ENCODE measurements at regions not wholly inside any gene's neighbourhood (a gene's known extent, or its start where the extent isn't known, plus 50 kb on each side); places are given as distances from the start of the nearest gene placed in this dataset.
"Not testable (repeated sequence)": the region's sequence is repeated elsewhere in the genome, so short reads cannot be mapped to it uniquely, and the experiment has no call there.

DNA sequence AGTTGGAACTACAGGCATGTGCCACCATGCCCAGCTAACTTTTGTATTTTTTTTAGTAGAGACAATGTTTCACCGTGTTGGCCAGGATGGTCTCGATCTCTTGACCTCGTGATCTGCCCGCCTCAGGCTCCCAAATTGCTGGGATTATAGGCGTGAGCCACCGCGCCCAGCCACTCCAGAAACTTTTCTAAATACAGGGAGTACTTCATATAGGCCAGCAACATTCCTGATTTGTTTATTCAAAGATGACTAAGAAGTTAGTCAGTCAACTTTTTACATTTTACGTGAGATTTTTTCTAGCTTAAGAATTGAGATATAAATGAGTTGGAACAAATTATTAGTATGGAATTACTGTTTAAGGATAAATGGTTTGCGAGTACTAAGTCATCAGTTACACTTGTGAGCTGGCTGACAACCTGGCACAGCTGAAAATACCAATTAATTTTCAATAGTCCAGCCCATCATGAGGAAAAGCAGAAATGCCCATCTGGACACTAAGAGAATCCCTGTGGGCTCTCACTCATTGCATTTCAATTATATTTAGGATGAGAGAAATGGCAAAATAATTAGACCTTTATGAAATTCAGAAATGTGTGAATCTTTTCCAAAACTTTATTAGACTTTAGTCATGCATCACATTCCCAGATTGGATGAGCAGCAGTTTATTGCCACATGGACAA is 430.8 kb upstream of the SPATA31A3 start:
- DNase-seq (ENCODE audit: low read depth) = not testable (repeated sequence)

- not testable (repeated sequence) for DNase-seq (ENCODE audit: low read depth)
Observed at GRCh38 chr9:67418496-67419079, 426.2 kb upstream of the SPATA31A3 start.

DNA sequence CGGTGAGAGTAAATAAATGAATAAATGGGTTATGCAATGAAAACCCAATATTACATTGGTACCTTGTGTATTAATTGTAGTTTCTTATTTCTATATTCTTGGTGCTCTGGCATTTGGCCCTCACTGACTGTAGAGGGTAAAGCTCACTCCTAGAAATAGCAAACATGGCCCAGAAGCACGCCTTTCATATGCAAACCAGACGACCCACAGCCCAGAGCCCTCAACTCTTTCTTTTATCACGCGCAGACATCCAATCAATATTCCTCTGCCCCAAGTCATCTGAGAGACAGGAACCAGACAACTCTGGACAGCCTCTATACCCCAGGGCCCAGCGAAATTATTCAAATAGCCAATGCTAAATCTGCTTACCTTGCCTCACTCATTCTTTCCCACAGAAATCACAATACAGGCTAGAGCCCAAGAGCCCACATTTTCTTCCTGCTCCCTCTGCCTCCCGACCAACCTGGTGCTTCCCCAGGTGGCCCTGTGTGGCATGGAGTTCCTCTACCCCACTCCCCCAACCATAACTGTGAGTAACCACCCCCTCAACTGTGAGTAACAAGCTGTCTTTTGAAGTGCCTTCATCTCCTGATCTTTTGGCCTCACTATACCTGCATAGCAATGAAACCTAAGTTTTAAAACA is 425.1 kb upstream of the SPATA31A3 start:
- not testable (repeated sequence) for DNase-seq (ENCODE audit: low read depth)

GRCh38 chr9:67416639-67417038 is 424.3 kb upstream of the SPATA31A3 start:
- not testable (repeated sequence) for DNase-seq (ENCODE audit: low read depth)

DNA sequence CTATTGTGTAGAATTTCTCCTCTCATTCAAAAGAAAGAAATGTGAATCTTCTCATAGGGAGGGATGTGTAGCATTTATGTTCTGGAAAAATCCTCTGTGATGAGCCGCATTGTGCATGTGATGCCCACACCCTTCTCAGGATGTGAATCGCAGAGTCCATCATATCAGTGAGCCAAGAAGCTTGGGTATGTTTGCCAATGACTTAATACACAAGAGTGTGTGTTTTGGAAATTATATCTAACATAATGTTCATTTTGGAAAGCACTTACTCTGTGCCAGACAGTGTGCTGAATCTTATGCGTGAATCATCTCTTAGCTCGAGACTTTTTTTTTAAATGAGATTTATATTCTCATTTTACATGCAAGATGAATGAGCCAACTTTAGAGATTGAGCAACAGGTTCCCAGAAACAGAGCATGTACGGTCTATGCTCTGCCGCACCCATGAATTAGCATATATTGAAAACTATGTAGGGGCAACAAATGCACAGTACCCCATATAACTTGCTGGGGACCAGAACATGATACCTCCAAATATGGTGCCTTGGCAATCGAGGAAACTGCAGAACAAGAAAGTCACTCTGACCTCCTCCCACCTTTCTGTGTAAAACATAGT is 418.4 kb upstream of the SPATA31A3 start:
- not testable (repeated sequence) for DNase-seq (ENCODE audit: low read depth)

DNA sequence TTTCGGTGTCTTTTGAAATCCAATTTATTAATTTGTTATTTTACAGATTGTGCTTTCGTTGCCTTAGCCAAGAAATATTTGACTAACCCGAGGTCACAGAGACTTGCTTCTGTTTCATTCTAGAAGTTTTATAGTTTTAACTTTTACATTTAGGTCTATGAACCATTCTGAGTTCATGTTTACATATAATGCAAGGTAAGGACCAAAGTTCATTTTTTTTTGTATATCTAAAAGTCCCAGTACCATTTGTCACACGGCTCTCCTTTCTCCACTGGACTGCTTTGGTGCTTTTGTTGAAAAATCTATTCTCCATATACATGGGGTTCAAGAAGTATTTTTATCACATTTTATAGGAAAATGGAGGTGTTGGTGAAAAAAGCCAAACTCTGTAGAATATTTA is 411.4 kb upstream of the SPATA31A3 start:
- DNase-seq (ENCODE audit: low read depth) = not testable (repeated sequence)

DNA sequence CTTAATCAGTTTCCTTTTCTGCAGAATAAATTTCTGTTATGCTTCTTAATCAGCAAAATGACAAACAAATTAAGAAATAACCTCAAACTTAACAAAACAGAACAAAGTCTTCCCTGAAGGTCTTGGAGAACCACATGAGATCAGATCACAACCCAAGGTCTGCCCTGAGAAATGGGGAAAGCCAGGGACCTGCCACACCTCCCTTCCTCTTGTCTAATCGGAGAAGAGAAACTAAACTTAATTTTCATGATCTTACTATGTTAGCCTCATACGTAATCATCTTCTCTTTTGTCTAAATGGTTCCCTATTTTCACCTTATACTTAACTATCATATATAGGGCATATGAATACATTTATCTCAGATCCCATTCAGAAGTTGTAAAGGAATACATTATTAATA is 405.4 kb upstream of the SPATA31A3 start:
- DNase-seq (ENCODE audit: low read depth) = not testable (repeated sequence)

DNA sequence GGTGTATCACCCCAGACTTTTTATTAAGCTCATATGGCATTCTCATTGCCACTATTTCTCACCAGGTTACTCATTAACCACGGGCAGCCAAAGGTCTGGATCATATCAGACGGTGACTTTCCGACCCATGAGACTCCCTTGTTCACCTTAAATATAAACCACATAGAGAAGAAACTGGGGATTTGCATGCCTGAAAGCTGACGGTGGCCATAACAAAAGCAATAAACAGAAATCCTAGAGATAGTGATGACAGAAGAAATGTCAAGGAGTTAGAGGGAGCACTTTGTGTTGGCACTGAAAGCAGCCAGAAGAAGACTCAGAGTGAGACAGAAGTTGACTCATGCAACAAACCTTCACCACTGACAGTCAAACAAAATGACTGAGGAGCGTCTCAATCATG is 402.4 kb upstream of the SPATA31A3 start:
- DNase-seq (ENCODE audit: low read depth) = not testable (repeated sequence)

DNA sequence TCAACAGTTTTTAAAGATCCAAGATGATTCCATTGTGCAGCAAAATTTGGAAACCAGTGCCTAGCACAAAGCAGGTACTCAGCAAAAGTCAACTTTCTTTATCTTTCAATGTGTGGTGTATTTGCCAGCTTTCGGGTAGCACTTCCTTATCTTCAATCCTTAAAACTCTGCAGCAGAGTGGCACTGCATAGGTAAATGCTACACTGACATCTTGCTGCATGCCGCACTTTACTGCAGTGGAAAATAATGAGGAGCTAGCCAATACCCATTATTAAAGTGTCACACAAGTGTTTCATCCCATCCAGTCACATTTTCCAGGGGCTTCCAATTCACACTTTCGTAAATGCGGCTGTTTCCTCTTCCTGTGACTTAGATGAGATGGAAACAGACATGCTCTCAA is 401.7 kb upstream of the SPATA31A3 start:
- not testable (repeated sequence) for DNase-seq (ENCODE audit: low read depth)

DNA sequence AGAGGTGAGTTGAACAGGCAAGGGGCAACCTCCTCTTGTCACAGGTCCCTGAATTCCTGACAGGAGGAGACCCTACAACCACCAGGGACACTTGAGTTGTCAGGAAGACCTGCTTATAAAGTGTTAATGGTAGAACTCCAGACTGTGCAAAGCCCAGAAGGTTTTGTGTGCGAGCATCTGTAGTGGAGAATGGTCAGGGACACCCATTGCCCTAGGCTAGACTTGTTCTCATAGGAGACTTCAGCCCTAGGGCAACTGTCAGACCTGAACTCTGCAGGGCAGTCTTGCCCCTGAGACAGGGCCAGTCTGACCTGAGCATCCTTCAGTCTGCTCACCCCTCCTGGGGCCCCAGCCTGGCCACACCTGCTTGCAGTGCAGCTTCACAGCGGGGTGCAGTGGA is 377.3 kb upstream of the SPATA31A3 start:
- DNase-seq (ENCODE audit: low read depth) = not testable (repeated sequence)

- not testable (repeated sequence) for DNase-seq (ENCODE audit: low read depth)
Observed at GRCh38 chr9:67362325-67362724, 370.0 kb upstream of the SPATA31A3 start.

- DNase-seq (ENCODE audit: low read depth) = not testable (repeated sequence)
Observed at GRCh38 chr9:67353961-67354360, 361.6 kb upstream of the SPATA31A3 start.

GRCh38 chr9:67349424-67349759 is 357.0 kb upstream of the SPATA31A3 start:
- DNase-seq (ENCODE audit: low read depth) = not testable (repeated sequence)

- not testable (repeated sequence) for DNase-seq (ENCODE audit: low read depth)
Observed at GRCh38 chr9:67348562-67349423, 356.4 kb upstream of the SPATA31A3 start.

DNA sequence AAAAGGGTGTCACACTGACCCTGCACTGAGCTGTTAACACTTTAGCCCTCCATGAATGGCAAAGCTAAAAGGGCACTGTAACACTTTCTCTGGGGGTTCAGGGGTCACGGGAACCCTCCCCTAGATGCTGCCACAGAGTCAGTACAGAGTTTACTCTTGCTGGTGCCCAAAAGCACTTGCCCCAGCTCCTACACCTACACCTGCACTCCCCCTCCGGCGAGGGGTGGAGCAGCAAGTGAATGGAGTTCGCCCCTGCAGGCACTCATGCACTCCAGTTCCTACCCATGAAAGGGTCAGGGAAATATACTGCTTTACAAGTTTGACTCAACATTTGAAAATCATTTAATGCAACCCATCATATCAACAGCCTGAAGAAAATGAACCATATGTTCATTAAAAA is 355.7 kb upstream of the SPATA31A3 start:
- not testable (repeated sequence) for DNase-seq (ENCODE audit: low read depth)

DNA sequence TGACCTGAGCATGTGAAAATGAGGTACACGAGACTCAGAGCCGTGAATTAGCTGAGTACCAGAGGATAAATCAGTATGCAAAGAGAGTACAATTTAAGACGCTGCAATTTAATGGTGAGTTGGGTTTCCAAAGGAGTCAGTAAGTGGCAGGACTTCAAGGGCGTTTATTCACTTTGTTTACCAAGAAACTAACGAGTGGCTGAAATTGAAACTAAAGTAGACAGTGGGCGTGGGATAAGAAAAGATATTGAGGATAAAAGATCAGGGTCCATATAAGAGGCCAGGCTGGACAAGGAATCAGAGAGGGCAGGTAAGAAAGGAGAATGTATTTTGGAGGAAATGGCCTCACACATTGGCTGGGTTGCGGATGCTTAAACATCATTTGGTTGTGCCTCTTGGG is 346.9 kb upstream of the SPATA31A3 start:
- not testable (repeated sequence) for DNase-seq (ENCODE audit: low read depth)

GRCh38 chr9:67338201-67338600 is 345.9 kb upstream of the SPATA31A3 start:
- DNase-seq (ENCODE audit: low read depth) = not testable (repeated sequence)

DNA sequence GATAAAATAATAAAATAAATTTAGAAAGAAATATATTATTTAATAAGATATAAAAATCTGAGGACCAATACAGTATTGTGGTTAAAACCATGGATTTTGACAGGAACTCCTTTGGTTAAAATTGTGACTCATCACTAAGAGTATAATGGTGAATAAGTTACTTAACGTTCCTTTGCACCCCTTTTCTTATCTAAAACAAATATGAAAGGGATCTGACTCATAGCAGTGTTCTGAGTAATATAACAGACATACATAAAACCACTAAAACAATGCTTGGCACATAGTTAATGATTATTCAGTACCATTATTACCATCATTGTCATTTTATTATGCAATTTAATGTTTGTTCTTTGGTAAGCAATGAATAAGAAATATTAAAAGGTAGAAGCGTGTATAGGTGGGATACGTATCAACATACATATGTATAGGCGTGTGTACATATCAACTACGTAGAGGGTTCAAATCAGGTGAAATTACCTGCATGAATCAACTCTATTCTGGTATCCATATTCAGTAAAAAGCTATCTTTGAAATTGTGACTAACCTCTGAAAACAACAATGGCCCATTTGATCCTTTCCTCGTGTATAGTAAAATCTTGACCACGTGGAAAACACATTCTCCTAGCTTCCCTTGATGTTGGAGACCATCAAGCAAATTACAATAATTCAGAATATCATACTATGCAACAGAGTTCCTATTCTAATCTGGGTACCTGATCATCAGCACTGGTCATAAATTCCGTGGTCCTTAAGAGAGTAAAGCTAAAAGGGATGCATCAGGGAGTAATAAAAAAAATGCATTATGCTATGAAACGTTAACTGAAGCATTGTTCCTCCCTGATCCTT is 342.6 kb upstream of the SPATA31A3 start:
- DNase-seq (ENCODE audit: low read depth) = not testable (repeated sequence)

GRCh38 chr9:67331634-67332033 is 339.3 kb upstream of the SPATA31A3 start:
- not testable (repeated sequence) for DNase-seq (ENCODE audit: low read depth)

DNA sequence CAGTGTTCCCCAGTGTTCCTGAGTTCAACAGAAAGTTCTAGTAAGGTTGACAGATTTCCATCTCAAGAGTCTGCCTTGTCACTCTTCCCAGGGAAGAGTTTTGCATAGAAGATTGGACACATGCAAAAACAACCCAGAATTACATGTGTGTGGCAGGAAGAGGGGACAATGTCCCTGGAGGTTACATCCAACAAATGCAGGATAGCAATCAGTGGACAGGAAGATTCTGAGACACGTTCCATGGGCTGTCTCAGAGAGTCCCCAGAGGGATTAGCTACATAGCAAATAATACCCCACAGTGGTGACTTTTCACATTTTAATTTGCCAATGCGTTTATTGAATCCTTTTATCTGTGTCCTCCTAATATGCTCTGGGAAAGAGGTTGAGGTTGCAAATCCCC is 321.1 kb upstream of the SPATA31A3 start:
- not testable (repeated sequence) for DNase-seq (ENCODE audit: low read depth)

Measured in HT1080 (cell line).